ENCODE measurements at regions not wholly inside any gene's neighbourhood (a gene's known extent, or its start where the extent isn't known, plus 50 kb on each side); places are given as distances from the start of the nearest gene placed in this dataset.

DNA sequence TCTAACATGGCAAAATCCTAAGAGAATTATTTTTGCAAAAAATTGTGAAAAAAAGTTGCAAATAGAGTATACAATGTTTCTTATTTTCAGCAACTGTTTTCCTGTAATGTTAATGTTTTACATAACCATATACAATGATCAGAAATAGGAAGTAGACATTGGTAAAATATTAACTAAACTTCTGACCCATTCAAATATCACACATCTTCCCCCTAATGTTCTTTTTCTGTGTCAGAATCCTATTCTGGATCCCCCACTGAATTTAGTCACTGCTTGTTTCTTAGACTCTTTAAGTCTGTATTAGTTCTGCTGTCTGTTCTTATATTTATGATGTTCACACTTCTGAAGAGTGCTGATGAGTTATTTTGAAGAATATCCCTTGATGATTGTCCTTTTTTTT is 62.0 kb downstream of the HFE start:
- no peak overlapping the region for H3K4me3 ChIP-seq (ENCODE audit: low read depth, low read length)
- ChIA-PET CTCF (no interaction called here), POLR2A (no interaction called here)
- TF ChIP-seq, protein P1, sequence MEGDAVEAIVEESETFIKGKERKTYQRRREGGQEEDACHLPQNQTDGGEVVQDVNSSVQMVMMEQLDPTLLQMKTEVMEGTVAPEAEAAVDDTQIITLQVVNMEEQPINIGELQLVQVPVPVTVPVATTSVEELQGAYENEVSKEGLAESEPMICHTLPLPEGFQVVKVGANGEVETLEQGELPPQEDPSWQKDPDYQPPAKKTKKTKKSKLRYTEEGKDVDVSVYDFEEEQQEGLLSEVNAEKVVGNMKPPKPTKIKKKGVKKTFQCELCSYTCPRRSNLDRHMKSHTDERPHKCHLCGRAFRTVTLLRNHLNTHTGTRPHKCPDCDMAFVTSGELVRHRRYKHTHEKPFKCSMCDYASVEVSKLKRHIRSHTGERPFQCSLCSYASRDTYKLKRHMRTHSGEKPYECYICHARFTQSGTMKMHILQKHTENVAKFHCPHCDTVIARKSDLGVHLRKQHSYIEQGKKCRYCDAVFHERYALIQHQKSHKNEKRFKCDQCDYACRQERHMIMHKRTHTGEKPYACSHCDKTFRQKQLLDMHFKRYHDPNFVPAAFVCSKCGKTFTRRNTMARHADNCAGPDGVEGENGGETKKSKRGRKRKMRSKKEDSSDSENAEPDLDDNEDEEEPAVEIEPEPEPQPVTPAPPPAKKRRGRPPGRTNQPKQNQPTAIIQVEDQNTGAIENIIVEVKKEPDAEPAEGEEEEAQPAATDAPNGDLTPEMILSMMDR (IDR thresholded peaks at IDR 0.05; ENCODE audit: insufficient read depth in 1 of 2, low read depth in 1 of 2, low read length in 1 of 2, severe bottlenecking in 1 of 2, unreplicated experiment in 1 of 2): no peak
- H3K9me3 ChIP-seq: no peaks in the 10 kb centered on the region
- no peaks in the 10 kb centered on the region for H3K27me3 ChIP-seq (replicated peaks; ENCODE audit: control insufficient read depth, insufficient read depth, low read length)
- no peak for DNase-seq
- Mint-ChIP-seq H3K27me3 (ENCODE audit: insufficient read depth, unreplicated experiment) (no peaks in the 10 kb centered on the region), H3K4me1 (ENCODE audit: low read depth, unreplicated experiment) (peaks cover 7% of the 10 kb centered on the region), H3K9me3 (ENCODE audit: unreplicated experiment) (no peaks in the 10 kb centered on the region), H3K4me3 (ENCODE audit: unreplicated experiment) (no peak overlapping the region), H3K36me3 (ENCODE audit: insufficient read depth, unreplicated experiment) (no peaks in the 10 kb centered on the region), H3K27ac (ENCODE audit: unreplicated experiment) (no peak overlapping the region)
- BruUV-seq (replicated peaks): no TSS peak
- H3K4me1 ChIP-seq: peaks cover 4% of the 10 kb centered on the region
- no peaks in the 10 kb centered on the region for H3K36me3 ChIP-seq (ENCODE audit: control insufficient read depth, insufficient read depth, low read length)
- intact Hi-C loops (cut with micrococcal nuclease; ENCODE audit: unreplicated experiment): no loop called here

DNA sequence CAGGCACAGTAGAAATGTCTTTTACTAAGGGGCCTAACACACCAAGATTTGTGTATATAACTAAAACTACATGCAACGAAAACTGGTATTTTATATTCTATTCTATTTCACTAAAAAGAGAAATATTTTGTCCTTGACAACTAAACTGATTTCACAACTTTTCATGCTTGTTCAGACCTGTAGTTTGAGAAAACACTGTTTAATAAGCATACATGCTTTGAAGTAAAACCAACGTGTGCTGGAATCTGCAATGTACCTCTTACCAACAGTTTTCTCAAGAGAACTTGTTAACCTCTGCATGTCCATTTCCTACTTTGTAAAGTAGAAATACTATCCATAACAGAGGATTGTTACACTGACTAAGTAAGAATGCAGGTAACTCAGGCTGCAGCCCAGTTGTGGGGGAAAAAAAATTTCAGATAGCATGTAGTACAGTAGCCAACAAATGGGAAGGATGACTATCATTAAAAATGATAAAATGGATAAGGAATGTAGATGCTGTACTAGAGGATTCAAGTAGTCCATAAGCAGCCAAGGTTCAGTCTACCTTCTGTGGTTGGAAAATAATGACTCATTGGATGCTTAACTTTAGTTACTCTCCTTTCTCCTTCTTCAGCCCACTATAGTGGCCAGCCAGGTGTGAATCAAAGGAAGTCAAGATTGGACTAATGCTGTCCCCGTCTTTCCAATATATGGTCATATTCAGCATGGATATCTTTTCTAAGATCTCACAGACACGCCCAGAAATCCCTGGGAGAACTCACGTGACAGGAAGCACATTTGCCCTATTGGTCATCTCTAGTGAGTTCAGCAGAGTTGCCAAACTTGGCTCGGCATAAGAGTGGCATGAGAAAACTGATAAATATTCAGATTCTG is 65.2 kb downstream of the HFE start:
- Mint-ChIP-seq H3K36me3 (ENCODE audit: insufficient read depth, unreplicated experiment) (peaks cover 28% of the 10 kb centered on the region), H3K27ac (ENCODE audit: unreplicated experiment) (no peak overlapping the region), H3K4me3 (ENCODE audit: unreplicated experiment) (no peak overlapping the region), H3K9me3 (ENCODE audit: unreplicated experiment) (no peaks in the 10 kb centered on the region), H3K27me3 (ENCODE audit: insufficient read depth, unreplicated experiment) (peaks cover 6% of the 10 kb centered on the region), H3K4me1 (ENCODE audit: low read depth, unreplicated experiment) (peaks cover 29% of the 10 kb centered on the region)
- TF ChIP-seq, protein P1 (IDR thresholded peaks at IDR 0.05; ENCODE audit: insufficient read depth in 1 of 2, low read depth in 1 of 2, low read length in 1 of 2, severe bottlenecking in 1 of 2, unreplicated experiment in 1 of 2): no peak
- intact Hi-C loops (cut with micrococcal nuclease; ENCODE audit: unreplicated experiment): no loop called here
- Histone ChIP-seq H3K4me3 (ENCODE audit: low read depth, low read length) (no peak overlapping the region), H3K27me3 (replicated peaks; ENCODE audit: control insufficient read depth, insufficient read depth, low read length) (no peaks in the 10 kb centered on the region), H3K4me1 (peaks cover 10% of the 10 kb centered on the region), H3K36me3 (ENCODE audit: control insufficient read depth, insufficient read depth, low read length) (no peaks in the 10 kb centered on the region), H3K9me3 (no peaks in the 10 kb centered on the region)
- BruUV-seq (replicated peaks): no TSS peak
- no peak for DNase-seq
- ChIA-PET POLR2A (interaction anchor here (1.0 kb wide), 1 partner anchor 26 kb away, joined by 3 read pairs; no protein-coding TSS in a partner anchor), CTCF (no interaction called here)

DNA sequence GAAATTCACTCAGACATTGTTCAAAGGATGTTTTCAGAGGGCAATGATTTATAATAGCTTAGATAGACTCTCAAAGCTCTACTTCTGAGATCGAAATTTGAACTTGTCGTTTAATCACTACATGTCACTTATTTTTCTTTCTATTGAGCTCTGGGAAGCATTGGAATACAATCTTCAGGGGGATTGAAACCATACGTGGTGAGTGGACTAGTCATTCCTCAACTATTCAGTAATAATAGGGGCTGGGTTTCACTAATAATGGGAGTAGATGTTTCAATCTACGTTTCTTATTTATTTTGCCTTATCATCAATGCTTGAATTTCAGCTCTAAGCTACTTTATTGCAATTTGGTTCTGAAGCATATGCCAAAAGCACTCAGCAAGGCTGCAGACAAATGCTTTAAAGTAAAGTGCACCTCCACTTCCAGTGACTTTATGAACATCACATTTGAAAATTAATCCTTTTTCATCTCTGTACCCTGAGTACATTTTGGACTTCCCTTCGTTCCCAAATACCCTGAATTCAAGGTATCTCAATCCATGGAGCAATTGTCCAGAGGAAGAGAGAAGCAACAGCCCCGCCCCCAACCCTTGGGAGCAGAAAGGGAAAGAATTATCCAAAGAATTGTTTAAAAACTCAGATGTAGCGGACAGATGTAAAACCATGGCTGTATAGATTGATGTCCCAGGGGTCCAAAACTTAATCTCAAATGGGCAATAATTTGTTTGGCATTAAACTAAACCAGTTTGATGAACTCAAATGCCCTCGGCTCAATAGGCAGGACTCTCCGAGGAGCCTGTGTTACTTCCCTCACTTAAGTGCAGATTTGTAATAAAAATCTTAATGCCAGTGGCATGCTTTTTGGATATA is 68.1 kb downstream of the HFE start:
- intact Hi-C loops (cut with micrococcal nuclease; ENCODE audit: unreplicated experiment): loop anchor here (5.0 kb wide), 1 partner anchor 992 kb away; a partner anchor contains a TSS
- no peaks in the 10 kb centered on the region for H3K9me3 ChIP-seq
- H3K27me3 ChIP-seq (replicated peaks; ENCODE audit: control insufficient read depth, insufficient read depth, low read length): no peaks in the 10 kb centered on the region

More for the DNA sequence above, 68.1 kb downstream of the HFE start:
- no peaks in the 10 kb centered on the region for H3K36me3 ChIP-seq (ENCODE audit: control insufficient read depth, insufficient read depth, low read length)
- ChIA-PET CTCF (interaction anchor here (0.7 kb wide), 1 partner anchor 31 kb away, joined by 3 read pairs; a partner anchor contains a TSS), POLR2A (interaction anchor here (0.5 to 6.6 kb wide), 9 partner anchors 22 to 130 kb away, joined by 3 to 336 read pairs (median 29); a partner anchor contains a TSS)
- no TSS peak for BruUV-seq (replicated peaks)
- TF ChIP-seq, protein P1 (IDR thresholded peaks at IDR 0.05; ENCODE audit: insufficient read depth in 1 of 2, low read depth in 1 of 2, low read length in 1 of 2, severe bottlenecking in 1 of 2, unreplicated experiment in 1 of 2): no peak
- H3K4me3 ChIP-seq (ENCODE audit: low read depth, low read length): peak overlapping the region; percentile 64
- Mint-ChIP-seq H3K4me1 (ENCODE audit: low read depth, unreplicated experiment) (peaks cover 45% of the 10 kb centered on the region), H3K27ac (ENCODE audit: unreplicated experiment) (peak overlapping the region; percentile 98), H3K4me3 (ENCODE audit: unreplicated experiment) (peak overlapping the region; percentile 86), H3K36me3 (ENCODE audit: insufficient read depth, unreplicated experiment) (peaks cover 56% of the 10 kb centered on the region), H3K27me3 (ENCODE audit: insufficient read depth, unreplicated experiment) (peaks cover 15% of the 10 kb centered on the region), H3K9me3 (ENCODE audit: unreplicated experiment) (no peaks in the 10 kb centered on the region)
- peak in 1 of 2 experiments; percentile 42 for DNase-seq
- peaks cover 10% of the 10 kb centered on the region for H3K4me1 ChIP-seq

Measured in Caco-2 (cell line).